ENCODE measurements at regions not wholly inside any gene's neighbourhood (a gene's known extent, or its start where the extent isn't known, plus 50 kb on each side); places are given as distances from the start of the nearest gene placed in this dataset.
A peak's percentile ranks its signal among the peaks of the same experiment; 100 is the strongest.

DNA sequence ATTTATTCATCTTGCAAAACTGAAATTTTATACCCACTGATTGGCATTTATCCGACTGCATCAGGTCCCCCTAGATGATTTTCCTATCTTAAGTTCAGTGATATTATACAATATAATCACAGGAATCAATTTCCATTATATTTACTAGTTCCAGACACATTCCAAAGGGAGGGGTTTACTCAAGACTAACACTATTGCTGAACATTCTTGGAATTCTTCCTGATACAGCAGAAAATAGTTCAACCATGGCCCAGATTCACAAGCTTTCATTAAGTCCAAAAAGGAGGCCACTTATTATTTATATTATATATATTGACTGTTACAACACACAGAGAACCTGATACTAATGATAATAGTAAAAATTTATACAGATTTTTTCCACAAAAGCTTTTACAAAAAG is 2353.6 kb downstream of the PCDH7 start:
- Mint-ChIP-seq H3K27ac (no peak overlapping the region), H3K4me1 (ENCODE audit: low read depth) (no peaks in the 10 kb centered on the region; the same call in 1 of the 2 replicates), H3K4me3 (no peak overlapping the region), H3K27me3 (ENCODE audit: insufficient read depth) (no peaks in the 10 kb centered on the region; the same call in 1 of the 2 replicates), H3K36me3 (ENCODE audit: low read depth) (no peaks in the 10 kb centered on the region), H3K9me3 (peaks cover 16% of the 10 kb centered on the region)
- TF ChIP-seq, protein P1, sequence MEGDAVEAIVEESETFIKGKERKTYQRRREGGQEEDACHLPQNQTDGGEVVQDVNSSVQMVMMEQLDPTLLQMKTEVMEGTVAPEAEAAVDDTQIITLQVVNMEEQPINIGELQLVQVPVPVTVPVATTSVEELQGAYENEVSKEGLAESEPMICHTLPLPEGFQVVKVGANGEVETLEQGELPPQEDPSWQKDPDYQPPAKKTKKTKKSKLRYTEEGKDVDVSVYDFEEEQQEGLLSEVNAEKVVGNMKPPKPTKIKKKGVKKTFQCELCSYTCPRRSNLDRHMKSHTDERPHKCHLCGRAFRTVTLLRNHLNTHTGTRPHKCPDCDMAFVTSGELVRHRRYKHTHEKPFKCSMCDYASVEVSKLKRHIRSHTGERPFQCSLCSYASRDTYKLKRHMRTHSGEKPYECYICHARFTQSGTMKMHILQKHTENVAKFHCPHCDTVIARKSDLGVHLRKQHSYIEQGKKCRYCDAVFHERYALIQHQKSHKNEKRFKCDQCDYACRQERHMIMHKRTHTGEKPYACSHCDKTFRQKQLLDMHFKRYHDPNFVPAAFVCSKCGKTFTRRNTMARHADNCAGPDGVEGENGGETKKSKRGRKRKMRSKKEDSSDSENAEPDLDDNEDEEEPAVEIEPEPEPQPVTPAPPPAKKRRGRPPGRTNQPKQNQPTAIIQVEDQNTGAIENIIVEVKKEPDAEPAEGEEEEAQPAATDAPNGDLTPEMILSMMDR (IDR thresholded peaks at IDR 0.05): no peak
- DNase-seq: peak; percentile 16

DNA sequence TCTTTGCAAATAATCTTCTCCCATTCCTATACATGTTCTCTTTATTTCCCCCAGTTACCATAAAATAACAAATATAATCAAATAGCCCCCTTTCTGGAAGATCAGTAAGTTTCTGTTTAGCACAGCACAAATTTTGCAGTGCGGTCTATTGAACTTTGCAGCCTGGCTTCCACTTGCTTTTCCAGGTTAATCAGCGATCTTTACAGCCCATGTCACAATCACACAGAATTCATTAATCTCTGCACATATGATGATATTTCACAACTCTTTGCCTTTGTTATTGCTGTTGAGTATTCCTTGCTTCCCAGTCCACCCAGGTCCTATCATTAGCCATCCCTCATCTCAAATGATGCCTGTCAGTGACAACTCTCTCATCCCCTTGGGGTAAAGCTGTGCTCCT is 2358.0 kb downstream of the PCDH7 start:
- H3K27me3 Mint-ChIP-seq (ENCODE audit: insufficient read depth): no peaks in the 10 kb centered on the region
- H3K36me3 Mint-ChIP-seq (ENCODE audit: low read depth): no peaks in the 10 kb centered on the region
- TF ChIP-seq, protein P1 (IDR thresholded peaks at IDR 0.05): no peak
- H3K27ac Mint-ChIP-seq: no peak overlapping the region
- H3K9me3 Mint-ChIP-seq: peaks cover 21% of the 10 kb centered on the region
- no peak for DNase-seq
- no peak overlapping the region for H3K4me3 Mint-ChIP-seq
- no peaks in the 10 kb centered on the region; the same call in 1 of the 2 replicates for H3K4me1 Mint-ChIP-seq (ENCODE audit: low read depth)

GRCh38 chr4:33080275-33080674 is 2360.1 kb downstream of the PCDH7 start:
- Mint-ChIP-seq H3K36me3 (ENCODE audit: low read depth) (no peaks in the 10 kb centered on the region), H3K27ac (no peak overlapping the region)
- no peak for DNase-seq

GRCh38 chr4:33085709-33086108 is 2365.5 kb downstream of the PCDH7 start:
- Mint-ChIP-seq H3K27me3 (ENCODE audit: insufficient read depth) (no peaks in the 10 kb centered on the region), H3K4me1 (ENCODE audit: low read depth) (no peaks in the 10 kb centered on the region), H3K27ac (no peak overlapping the region), H3K36me3 (ENCODE audit: low read depth) (no peaks in the 10 kb centered on the region), H3K4me3 (no peak overlapping the region), H3K9me3 (peaks cover 15% of the 10 kb centered on the region)
- TF ChIP-seq, protein P1 (IDR thresholded peaks at IDR 0.05): no peak
- no peak for DNase-seq

More at GRCh38 chr4:33080275-33080674, 2360.1 kb downstream of the PCDH7 start:
- no peaks in the 10 kb centered on the region for H3K4me1 Mint-ChIP-seq (ENCODE audit: low read depth)
- no peaks in the 10 kb centered on the region for H3K27me3 Mint-ChIP-seq (ENCODE audit: insufficient read depth)
- peaks cover 21% of the 10 kb centered on the region for H3K9me3 Mint-ChIP-seq
- no peak overlapping the region for H3K4me3 Mint-ChIP-seq
- TF ChIP-seq, protein P1 (IDR thresholded peaks at IDR 0.05): no peak

GRCh38 chr4:33086331-33086925 is 2366.3 kb downstream of the PCDH7 start:
- no peaks in the 10 kb centered on the region for H3K4me1 Mint-ChIP-seq (ENCODE audit: low read depth)
- TF ChIP-seq, protein P1 (IDR thresholded peaks at IDR 0.05): no peak
- no peaks in the 10 kb centered on the region for H3K36me3 Mint-ChIP-seq (ENCODE audit: low read depth)
- DNase-seq: no peak
- no peaks in the 10 kb centered on the region for H3K27me3 Mint-ChIP-seq (ENCODE audit: insufficient read depth)
- no peak overlapping the region for H3K4me3 Mint-ChIP-seq
- H3K9me3 Mint-ChIP-seq: peaks cover 10% of the 10 kb centered on the region
- no peak overlapping the region for H3K27ac Mint-ChIP-seq

Data from HFFc6 (cell line).